ENCODE measurements at regions not wholly inside any gene's neighbourhood (a gene's known extent, or its start where the extent isn't known, plus 50 kb on each side); places are given as distances from the start of the nearest gene placed in this dataset.
"Not testable (repeated sequence)": the region's sequence is repeated elsewhere in the genome, so short reads cannot be mapped to it uniquely, and the experiment has no call there.

- no peak for DNase-seq
- no peaks in the 10 kb centered on the region for H3K36me3 ChIP-seq (ENCODE audit: low read depth)
- H3K4me3 ChIP-seq, result peak overlapping the region; percentile 2
- H3K4me1 ChIP-seq (ENCODE audit: low read depth), result no peaks in the 10 kb centered on the region
- no peak for ATAC-seq
- no peak for TF ChIP-seq CTCF (IDR thresholded peaks at IDR 0.05)
- H3K9me3 ChIP-seq, result no peaks in the 10 kb centered on the region
- intact Hi-C loops (cut with DNase I, micrococcal nuclease), result no loop called here
These were observed 224.6 kb downstream of the VGLL3 start for GRCh38 chr3:86766331-86766730.

- H3K4me3 ChIP-seq; ATAC-seq; intact Hi-C loops (cut with DNase I, micrococcal nuclease); DNase-seq; H3K4me1 ChIP-seq (ENCODE audit: low read depth); H3K9me3 ChIP-seq; H3K36me3 ChIP-seq (ENCODE audit: low read depth): not testable (repeated sequence)
These were observed 233.4 kb downstream of the VGLL3 start for GRCh38 chr3:86757322-86758179.

GRCh38 chr3:86748015-86748414 lies 242.9 kb downstream of the VGLL3 start:
- no peak overlapping the region for H3K4me3 ChIP-seq

GRCh38 chr3:86744051-86744450 lies 246.9 kb downstream of the VGLL3 start:
- intact Hi-C loops (cut with DNase I, micrococcal nuclease), result no loop called here
- TF ChIP-seq CTCF (IDR thresholded peaks at IDR 0.05), result no peak
- Histone ChIP-seq H3K4me3 (no peak overlapping the region), H3K9me3 (no peaks in the 10 kb centered on the region), H3K4me1 (ENCODE audit: low read depth) (no peaks in the 10 kb centered on the region), H3K36me3 (ENCODE audit: low read depth) (no peaks in the 10 kb centered on the region)
- ATAC-seq (no peak), DNase-seq (no peak)

More at GRCh38 chr3:86748015-86748414, 242.9 kb downstream of the VGLL3 start:
- intact Hi-C loops (cut with DNase I, micrococcal nuclease), result no loop called here
- TF ChIP-seq CTCF (IDR thresholded peaks at IDR 0.05), result no peak
- Histone ChIP-seq H3K36me3 (ENCODE audit: low read depth) (no peaks in the 10 kb centered on the region), H3K4me1 (ENCODE audit: low read depth) (no peaks in the 10 kb centered on the region), H3K9me3 (no peaks in the 10 kb centered on the region)
- ATAC-seq, result no peak
- DNase-seq, result no peak

GRCh38 chr3:86743233-86743632 lies 247.7 kb downstream of the VGLL3 start:
- intact Hi-C loops (cut with DNase I, micrococcal nuclease), result no loop called here
- DNase-seq, result no peak
- no peak for TF ChIP-seq CTCF (IDR thresholded peaks at IDR 0.05)

GRCh38 chr3:86740751-86741150 lies 250.2 kb downstream of the VGLL3 start:
- Histone ChIP-seq H3K4me1 (ENCODE audit: low read depth) (no peaks in the 10 kb centered on the region), H3K4me3 (no peak overlapping the region), H3K36me3 (ENCODE audit: low read depth) (no peaks in the 10 kb centered on the region), H3K9me3 (no peaks in the 10 kb centered on the region)
- TF ChIP-seq CTCF (IDR thresholded peaks at IDR 0.05), result no peak
- DNase-seq, result no peak
- intact Hi-C loops (cut with DNase I, micrococcal nuclease), result no loop called here
- no peak for ATAC-seq

More at GRCh38 chr3:86743233-86743632, 247.7 kb downstream of the VGLL3 start:
- H3K9me3 ChIP-seq, result no peaks in the 10 kb centered on the region
- H3K36me3 ChIP-seq (ENCODE audit: low read depth), result no peaks in the 10 kb centered on the region
- no peak overlapping the region for H3K4me3 ChIP-seq
- no peak for ATAC-seq
- H3K4me1 ChIP-seq (ENCODE audit: low read depth), result no peaks in the 10 kb centered on the region

All from mucosa of descending colon (tissue), 3 donors.